Colonic mucosa (tissue), 4 donors: ENCODE measurements at regions not wholly inside any gene's neighbourhood (a gene's known extent, or its start where the extent isn't known, plus 50 kb on each side); places are given as distances from the start of the nearest gene placed in this dataset.

Source experiments
- DNase-seq: peaks from one replicate; pipeline ENCODE4 v3.0.0-alpha.2; 2020
- H3K27ac ChIP-seq: fragments of 200-600 bp; one replicate; pipeline ENCODE4 v1.8.0; 2021
- H3K27me3 ChIP-seq: fragments of 200-600 bp; one replicate; pipeline ENCODE4 v1.8.0; 2021
- H3K36me3 ChIP-seq: fragments of 200-600 bp; one replicate; pipeline ENCODE4 v1.8.0; 2021
- H3K4me1 ChIP-seq: fragments of 200-600 bp; one replicate; pipeline ENCODE4 v1.8.0; 2021; ENCODE audit warnings: mild to moderate bottlenecking
- H3K4me3 ChIP-seq: fragments of 200-600 bp; one replicate; pipeline ENCODE4 v1.8.0; 2021
- H3K9ac ChIP-seq, 2 donors: one replicate each; pipeline ENCODE4 v1.7.0; 2013; ENCODE audit warnings: control low read depth in 2 of 2, low read depth in 2 of 2, low read length in 2 of 2
- H3K9me3 ChIP-seq: fragments of 200-600 bp; one replicate; pipeline ENCODE4 v1.8.0; 2021
- intact Hi-C: fragments of 100-400 bp; cut with DNase I; formaldehyde crosslinking; loops from one replicate; pipeline ENCODE4 v1.14.1; 2022
- TF ChIP-seq, protein P1 (sequence below): fragments of 200-600 bp; IDR thresholded peaks from one replicate; pipeline ENCODE4 v1.8.0; 2022; ENCODE audit warnings: antibody characterized with exemption, mild to moderate bottlenecking
- donor health status: healthy.
- donor health status: DM: no; HTN: no; CAD: no.
- donor health status: DM: no; HTN: no; CAD: no.

DNA sequence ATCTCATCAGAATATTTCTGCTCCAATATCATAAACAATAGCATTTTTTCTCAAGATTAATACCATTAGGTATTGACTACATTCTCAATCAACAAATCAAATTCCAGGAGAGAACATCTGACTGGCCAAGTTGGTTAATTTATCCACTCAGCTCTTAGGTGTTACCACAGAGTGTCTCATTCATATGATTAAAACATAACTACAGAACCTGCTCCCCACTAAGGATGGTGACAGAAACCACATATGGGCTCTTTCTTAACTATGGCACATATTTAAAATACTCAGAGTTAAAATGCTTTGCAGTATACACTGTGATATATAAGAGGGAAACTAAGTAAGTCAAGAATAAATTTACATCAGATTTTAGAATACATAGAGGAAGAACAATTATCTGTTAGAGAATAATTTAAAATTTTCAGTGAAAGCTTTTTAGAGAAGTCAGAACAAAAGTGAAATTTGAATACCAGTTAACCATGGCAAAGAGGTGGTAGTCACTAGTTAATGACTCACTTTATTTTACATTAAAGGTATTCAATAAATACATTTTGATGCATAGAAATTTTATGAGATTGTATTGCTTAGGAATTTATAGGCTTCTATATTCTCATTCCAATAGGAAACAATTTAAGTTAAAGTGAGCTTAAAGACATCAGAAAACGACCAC lies 1120.8 kb upstream of the TMEFF2 start:
- TF ChIP-seq, protein P1, sequence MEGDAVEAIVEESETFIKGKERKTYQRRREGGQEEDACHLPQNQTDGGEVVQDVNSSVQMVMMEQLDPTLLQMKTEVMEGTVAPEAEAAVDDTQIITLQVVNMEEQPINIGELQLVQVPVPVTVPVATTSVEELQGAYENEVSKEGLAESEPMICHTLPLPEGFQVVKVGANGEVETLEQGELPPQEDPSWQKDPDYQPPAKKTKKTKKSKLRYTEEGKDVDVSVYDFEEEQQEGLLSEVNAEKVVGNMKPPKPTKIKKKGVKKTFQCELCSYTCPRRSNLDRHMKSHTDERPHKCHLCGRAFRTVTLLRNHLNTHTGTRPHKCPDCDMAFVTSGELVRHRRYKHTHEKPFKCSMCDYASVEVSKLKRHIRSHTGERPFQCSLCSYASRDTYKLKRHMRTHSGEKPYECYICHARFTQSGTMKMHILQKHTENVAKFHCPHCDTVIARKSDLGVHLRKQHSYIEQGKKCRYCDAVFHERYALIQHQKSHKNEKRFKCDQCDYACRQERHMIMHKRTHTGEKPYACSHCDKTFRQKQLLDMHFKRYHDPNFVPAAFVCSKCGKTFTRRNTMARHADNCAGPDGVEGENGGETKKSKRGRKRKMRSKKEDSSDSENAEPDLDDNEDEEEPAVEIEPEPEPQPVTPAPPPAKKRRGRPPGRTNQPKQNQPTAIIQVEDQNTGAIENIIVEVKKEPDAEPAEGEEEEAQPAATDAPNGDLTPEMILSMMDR = no peak
- Histone ChIP-seq H3K4me1 (no peaks in the 10 kb centered on the region), H3K36me3 (no peaks in the 10 kb centered on the region), H3K9ac (no peak overlapping the region), H3K4me3 (no peak overlapping the region), H3K9me3 (no peaks in the 10 kb centered on the region), H3K27me3 (no peaks in the 10 kb centered on the region), H3K27ac (no peak overlapping the region)
- intact Hi-C loops = no loop called here
- no peak for DNase-seq

DNA sequence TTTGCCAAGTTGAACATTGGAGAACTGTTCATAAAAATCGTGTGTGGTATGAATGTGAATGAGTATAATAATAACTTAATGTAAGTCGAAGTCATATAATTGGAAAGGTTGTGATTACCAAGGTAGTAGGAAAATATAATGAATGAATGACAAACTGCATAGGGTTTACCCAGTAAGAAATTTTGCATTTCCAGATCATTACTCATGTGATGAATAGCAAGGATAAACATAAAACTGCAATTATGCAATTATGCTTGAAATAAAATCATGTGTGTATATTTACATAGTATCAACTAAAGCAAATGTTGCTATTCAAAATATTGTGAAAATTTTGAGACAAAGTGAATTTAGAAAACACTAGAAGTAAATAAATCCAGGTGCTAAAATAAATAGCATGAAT lies 1108.7 kb upstream of the TMEFF2 start:
- Histone ChIP-seq H3K36me3 (no peaks in the 10 kb centered on the region), H3K4me1 (no peaks in the 10 kb centered on the region), H3K9ac (no peak overlapping the region), H3K4me3 (no peak overlapping the region), H3K27me3 (no peaks in the 10 kb centered on the region), H3K9me3 (no peaks in the 10 kb centered on the region), H3K27ac (no peak overlapping the region)
- DNase-seq = no peak
- TF ChIP-seq, protein P1 = no peak
- intact Hi-C loops = no loop called here

DNA sequence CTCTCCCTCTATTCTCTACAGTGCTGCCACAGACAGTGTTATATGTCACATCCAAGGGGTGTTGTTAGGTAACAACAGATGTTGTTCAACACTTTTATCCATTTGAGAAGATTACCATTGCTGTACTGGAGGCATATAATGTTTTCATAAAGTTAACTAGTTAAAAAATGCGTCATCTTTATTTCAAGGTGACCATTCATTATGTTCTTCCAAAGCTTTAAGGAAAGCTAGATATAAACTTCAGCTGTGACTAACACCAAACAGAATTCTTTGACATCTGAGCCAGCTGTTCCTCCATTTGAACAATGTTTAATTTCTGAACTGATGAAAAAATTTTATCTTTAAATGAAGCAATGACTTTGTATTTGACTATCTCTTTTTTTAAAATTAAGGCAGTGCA lies 1099.6 kb upstream of the TMEFF2 start:
- intact Hi-C loops = no loop called here
- no peak for DNase-seq
- TF ChIP-seq, protein P1 = no peak

DNA sequence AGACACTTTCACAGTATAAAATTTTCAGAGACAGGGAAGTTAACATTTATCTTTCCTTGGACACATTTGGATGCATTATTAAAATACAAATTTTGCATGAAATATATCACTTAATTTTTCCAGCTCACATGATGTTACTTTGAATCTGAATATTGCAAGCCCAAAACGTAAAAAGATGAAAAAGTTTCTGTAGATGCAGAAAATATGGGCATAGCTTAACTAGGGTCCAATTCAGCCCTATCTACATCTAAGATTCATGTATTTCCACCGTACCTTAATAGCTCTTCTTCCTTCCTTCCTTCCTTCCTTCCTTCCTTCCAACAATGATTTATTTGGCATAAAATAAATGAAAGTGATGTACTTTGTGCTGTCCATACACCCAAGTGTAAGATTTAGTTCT lies 1084.6 kb upstream of the TMEFF2 start:
- Histone ChIP-seq H3K36me3 (no peaks in the 10 kb centered on the region), H3K4me3 (no peak overlapping the region), H3K9ac (no peak overlapping the region), H3K4me1 (no peaks in the 10 kb centered on the region), H3K9me3 (no peaks in the 10 kb centered on the region), H3K27me3 (no peaks in the 10 kb centered on the region), H3K27ac (no peak overlapping the region)
- no peak for DNase-seq
- intact Hi-C loops = no loop called here
- TF ChIP-seq, protein P1 = no peak

More for the DNA sequence above, 1099.6 kb upstream of the TMEFF2 start:
- Histone ChIP-seq H3K4me1 (no peaks in the 10 kb centered on the region), H3K4me3 (no peak overlapping the region), H3K9ac (no peak overlapping the region), H3K9me3 (no peaks in the 10 kb centered on the region), H3K27ac (no peak overlapping the region), H3K27me3 (no peaks in the 10 kb centered on the region), H3K36me3 (no peaks in the 10 kb centered on the region)

DNA sequence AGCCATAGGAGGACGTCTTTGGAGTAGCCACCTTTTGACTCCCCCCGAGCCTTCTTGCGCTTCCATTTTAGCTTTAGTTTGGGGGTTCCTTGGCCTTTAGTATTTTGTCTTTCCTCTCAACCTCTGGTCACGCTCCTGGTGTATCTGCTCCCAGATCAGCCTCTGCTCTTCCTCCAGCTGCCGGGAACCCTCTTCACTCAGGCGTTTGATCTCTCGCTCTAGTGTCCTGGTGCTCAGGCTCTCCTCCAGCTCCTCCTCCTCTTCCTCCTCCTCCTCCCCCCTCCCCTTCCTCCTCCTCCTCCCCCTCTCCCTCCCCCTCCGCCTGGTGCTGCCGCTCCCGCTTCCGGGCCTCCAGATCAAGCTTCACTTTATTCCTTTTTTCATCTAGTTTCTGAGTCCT lies 1082.3 kb upstream of the TMEFF2 start:
- no peak overlapping the region for H3K27ac ChIP-seq
- no peaks in the 10 kb centered on the region for H3K9me3 ChIP-seq
- TF ChIP-seq, protein P1 = no peak
- intact Hi-C loops = no loop called here
- no peak overlapping the region for H3K4me3 ChIP-seq
- H3K27me3 ChIP-seq = no peaks in the 10 kb centered on the region
- no peaks in the 10 kb centered on the region for H3K36me3 ChIP-seq
- no peak for DNase-seq
- H3K4me1 ChIP-seq = no peaks in the 10 kb centered on the region
- H3K9ac ChIP-seq = no peak overlapping the region
